ENCODE measurements at regions not wholly inside any gene's neighbourhood (a gene's known extent, or its start where the extent isn't known, plus 50 kb on each side); places are given as distances from the start of the nearest gene placed in this dataset.

DNA sequence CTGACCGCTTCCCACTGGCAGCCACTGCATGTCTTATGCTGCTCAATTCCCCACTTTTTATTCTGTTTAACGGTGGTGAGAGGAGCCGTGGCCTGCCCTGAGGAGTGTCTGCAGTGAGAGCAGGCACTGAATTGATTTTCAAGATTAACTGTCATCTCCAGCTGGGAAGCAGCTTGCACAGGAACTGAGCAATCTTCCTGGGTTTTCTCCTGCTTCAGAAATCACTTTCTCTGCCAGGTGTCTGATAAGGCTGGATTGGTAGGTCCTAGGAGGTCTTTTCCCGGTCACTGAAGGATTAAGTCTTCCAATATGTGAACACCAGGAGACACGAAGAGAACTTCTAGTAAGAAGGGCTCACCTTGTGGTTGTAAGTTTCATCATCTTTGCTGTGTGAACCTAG, 181.1 kb upstream of the RAD23B start:
- DNase-seq (ENCODE audit: low read depth) = no peak
- no peak for TF ChIP-seq CTCF (conservative IDR thresholded peaks at IDR 0.05; ENCODE audit: low read length)
- H3K4me3 ChIP-seq (ENCODE audit: low read length) = no peak overlapping the region

DNA sequence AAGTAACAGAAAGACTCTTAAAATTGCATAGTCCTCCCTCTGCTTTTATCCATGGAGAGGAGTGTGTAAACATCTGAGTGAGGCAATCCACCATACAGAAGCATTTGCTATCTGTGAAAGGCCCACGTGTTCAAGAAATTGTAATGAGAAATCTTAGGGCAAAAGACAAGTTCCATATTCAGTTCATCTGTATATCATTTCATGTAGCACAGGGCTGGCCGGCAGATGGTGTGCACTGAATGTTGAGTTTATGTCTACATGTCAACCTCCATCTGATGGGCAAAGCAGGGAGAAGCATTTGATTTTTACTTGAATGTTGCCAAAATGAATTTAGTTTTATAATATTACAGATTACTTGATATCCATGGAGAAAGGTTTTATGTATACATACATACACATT, 179.5 kb upstream of the RAD23B start:
- no peak for DNase-seq (ENCODE audit: low read depth)
- H3K4me3 ChIP-seq (ENCODE audit: low read length) = no peak overlapping the region
- TF ChIP-seq CTCF (conservative IDR thresholded peaks at IDR 0.05; ENCODE audit: low read length) = no peak

- no peak overlapping the region for H3K4me3 ChIP-seq (ENCODE audit: low read length)
- TF ChIP-seq CTCF (conservative IDR thresholded peaks at IDR 0.05; ENCODE audit: low read length) = no peak
- DNase-seq (ENCODE audit: low read depth) = no peak
Measured at GRCh38 chr9:107105784-107106183, 177.3 kb upstream of the RAD23B start.

DNA sequence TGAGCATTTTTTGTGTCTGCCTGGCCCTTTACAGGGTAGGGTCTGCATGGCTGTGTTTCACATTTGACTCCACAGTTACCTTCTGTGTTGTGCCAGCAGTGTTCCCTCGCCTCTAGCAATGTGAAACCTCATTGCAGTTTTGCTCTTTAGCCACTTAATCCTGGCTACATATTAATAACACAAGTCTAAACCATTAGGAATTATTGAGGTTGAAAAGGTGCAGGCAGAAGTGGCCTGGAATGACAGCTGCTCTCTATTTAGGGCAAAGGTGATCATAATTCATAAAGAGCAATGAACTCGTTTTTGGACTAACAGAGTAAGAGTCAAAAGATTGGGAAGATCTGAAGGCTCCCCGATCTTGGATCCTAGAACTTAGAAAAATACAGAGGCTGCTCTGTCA, 176.7 kb upstream of the RAD23B start:
- H3K4me3 ChIP-seq (ENCODE audit: low read length) = no peak overlapping the region
- DNase-seq (ENCODE audit: low read depth) = no peak
- TF ChIP-seq CTCF (conservative IDR thresholded peaks at IDR 0.05; ENCODE audit: low read length) = no peak

DNA sequence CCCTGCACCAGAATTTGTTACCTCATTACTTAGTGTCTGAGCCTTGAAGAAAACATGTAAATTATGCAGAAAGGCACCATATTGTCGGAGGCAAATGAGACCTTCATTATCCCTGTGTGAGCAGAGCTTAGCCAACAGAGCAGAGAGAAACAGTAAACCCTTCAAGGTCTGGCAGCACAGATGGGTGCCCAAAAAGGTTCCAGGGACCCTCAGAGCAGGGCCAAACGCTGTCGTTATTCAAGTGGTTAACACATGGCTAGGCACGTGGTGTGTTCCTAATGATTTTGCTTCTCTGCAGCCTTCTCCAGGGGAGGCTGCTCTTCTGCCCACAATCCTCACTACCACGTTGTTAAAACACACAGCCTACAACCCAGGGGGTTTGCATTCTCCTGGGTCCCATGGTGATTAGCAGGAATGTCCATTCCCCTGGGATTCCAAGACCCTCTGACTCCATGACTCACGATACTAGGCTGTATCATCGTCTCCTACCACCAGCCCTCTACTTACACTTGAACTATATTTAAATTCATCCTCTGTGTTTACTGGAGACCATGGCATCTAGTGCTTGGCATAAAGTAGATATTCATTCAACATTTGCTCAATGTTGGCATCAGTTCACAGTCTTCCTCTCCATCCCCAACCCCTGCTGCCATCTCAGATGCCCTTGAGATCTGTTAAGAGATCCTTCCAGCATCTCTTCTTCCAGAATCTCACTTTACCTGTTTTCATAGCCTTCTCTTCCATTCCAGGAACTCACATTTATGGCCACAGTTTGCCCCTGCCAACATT, 174.5 kb upstream of the RAD23B start:
- no peak for DNase-seq (ENCODE audit: low read depth)
- H3K4me3 ChIP-seq (ENCODE audit: low read length) = no peak overlapping the region
- no peak for TF ChIP-seq CTCF (conservative IDR thresholded peaks at IDR 0.05; ENCODE audit: low read length)

GRCh38 chr9:107109324-107109723, 173.8 kb upstream of the RAD23B start:
- H3K4me3 ChIP-seq (ENCODE audit: low read length) = no peak overlapping the region
- no peak for TF ChIP-seq CTCF (conservative IDR thresholded peaks at IDR 0.05; ENCODE audit: low read length)
- no peak for DNase-seq (ENCODE audit: low read depth)

DNA sequence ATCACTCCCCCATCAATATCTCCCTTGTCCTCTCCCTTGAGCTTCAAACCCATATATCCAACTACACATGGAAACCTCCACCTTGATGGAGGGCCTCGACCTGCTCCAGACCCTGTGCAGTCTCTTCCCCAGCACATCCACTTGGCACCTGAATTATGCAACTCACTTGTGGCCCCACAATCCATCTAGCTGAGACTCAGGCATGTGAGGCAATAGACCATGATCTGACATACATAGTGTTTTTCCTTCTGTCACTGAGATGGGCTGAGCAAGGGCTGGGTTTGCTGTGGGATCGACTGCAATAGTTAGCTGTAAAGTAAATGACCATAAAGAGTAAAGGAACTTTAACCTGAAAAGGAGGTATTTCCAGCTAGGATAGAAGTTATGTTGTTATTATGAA, 172.9 kb upstream of the RAD23B start:
- no peak for TF ChIP-seq CTCF (conservative IDR thresholded peaks at IDR 0.05; ENCODE audit: low read length)
- DNase-seq (ENCODE audit: low read depth) = no peak
- no peak overlapping the region for H3K4me3 ChIP-seq (ENCODE audit: low read length)

All from AG10803 (cell line).